ACC112 (cell line): ENCODE measurements at regions not wholly inside any gene's neighbourhood (a gene's known extent, or its start where the extent isn't known, plus 50 kb on each side); places are given as distances from the start of the nearest gene placed in this dataset.

ENCODE experiments used
- H2AFZ ChIP-seq: fragments of 200-600 bp; sonication (generic); one replicate; pipeline ENCODE4 v1.6.0; 2017; ENCODE audit warnings: antibody characterized with exemption, low read length; ENCODE audit not compliant: unreplicated experiment
- H3K27ac ChIP-seq: fragments of 200-600 bp; sonication (generic); 2 replicates; pipeline ENCODE4 v1.5.1; 2014; ENCODE audit warnings: low read depth, mild to moderate bottlenecking, antibody characterized with exemption, low read length, moderate library complexity
- H3K27me3 ChIP-seq: fragments of 200-600 bp; sonication (generic); 2 replicates; pipeline ENCODE4 v1.6.1; 2014; ENCODE audit warnings: mild to moderate bottlenecking, antibody characterized with exemption, low read length, moderate library complexity, mixed read lengths; ENCODE audit not compliant: insufficient read depth
- H3K36me3 ChIP-seq: fragments of 200-600 bp; sonication (generic); 2 replicates; pipeline ENCODE4 v1.6.1; 2016; ENCODE audit warnings: mild to moderate bottlenecking, antibody characterized with exemption, low read length, moderate library complexity, mixed read lengths; ENCODE audit not compliant: insufficient read depth
- H3K4me1 ChIP-seq: fragments of 200-600 bp; sonication (generic); one replicate; pipeline ENCODE4 v1.6.1; 2016; ENCODE audit warnings: low read length, mixed read lengths; ENCODE audit not compliant: insufficient read depth, unreplicated experiment, control insufficient read depth
- H3K4me3 ChIP-seq: fragments of 200-600 bp; sonication (generic); 2 replicates; pipeline ENCODE4 v1.5.1; 2014; ENCODE audit warnings: mild to moderate bottlenecking, low read depth, low read length
- H3K79me2 ChIP-seq: fragments of 200-600 bp; sonication (generic); one replicate; pipeline ENCODE4 v1.6.0; 2016; ENCODE audit warnings: low read length; ENCODE audit not compliant: control insufficient read depth, unreplicated experiment, insufficient read depth

- no peaks in the 10 kb centered on the region for H3K36me3 ChIP-seq
- H3K4me1 ChIP-seq: no peaks in the 10 kb centered on the region
- H3K27ac ChIP-seq: no peak overlapping the region
- no peaks in the 10 kb centered on the region for H3K79me2 ChIP-seq
- no peak overlapping the region for H2AFZ ChIP-seq
- peaks cover 16% of the 10 kb centered on the region; the same call in 1 of the 2 replicates for H3K27me3 ChIP-seq
- H3K4me3 ChIP-seq: no peak overlapping the region
Observed at GRCh38 chr18:40608226-40608625, 1346.8 kb upstream of the PIK3C3 start.

GRCh38 chr18:40607542-40608148 is 1347.4 kb upstream of the PIK3C3 start:
- Histone ChIP-seq H3K4me1 (no peaks in the 10 kb centered on the region), H3K27me3 (peaks cover 16% of the 10 kb centered on the region; the same call in 1 of the 2 replicates), H3K4me3 (no peak overlapping the region), H3K79me2 (no peaks in the 10 kb centered on the region), H3K27ac (no peak overlapping the region), H2AFZ (no peak overlapping the region), H3K36me3 (no peaks in the 10 kb centered on the region)

- no peaks in the 10 kb centered on the region for H3K4me1 ChIP-seq
- no peaks in the 10 kb centered on the region for H3K36me3 ChIP-seq
- no peaks in the 10 kb centered on the region for H3K79me2 ChIP-seq
- H3K4me3 ChIP-seq: no peak overlapping the region
- no peak overlapping the region for H2AFZ ChIP-seq
- H3K27ac ChIP-seq: no peak overlapping the region
- H3K27me3 ChIP-seq: peaks cover 16% of the 10 kb centered on the region; the same call in 1 of the 2 replicates
Observed at GRCh38 chr18:40606996-40607395, 1348.0 kb upstream of the PIK3C3 start.

GRCh38 chr18:40583671-40584070 is 1371.4 kb upstream of the PIK3C3 start:
- Histone ChIP-seq H3K4me3 (no peak overlapping the region), H3K27ac (no peak overlapping the region), H3K27me3 (no peaks in the 10 kb centered on the region), H3K36me3 (no peaks in the 10 kb centered on the region), H3K4me1 (no peaks in the 10 kb centered on the region), H2AFZ (no peak overlapping the region), H3K79me2 (no peaks in the 10 kb centered on the region)

GRCh38 chr18:40582105-40582504 is 1372.9 kb upstream of the PIK3C3 start:
- Histone ChIP-seq H3K4me3 (no peak overlapping the region), H3K79me2 (no peaks in the 10 kb centered on the region), H3K27me3 (no peaks in the 10 kb centered on the region), H3K4me1 (no peaks in the 10 kb centered on the region), H3K36me3 (no peaks in the 10 kb centered on the region), H2AFZ (no peak overlapping the region), H3K27ac (no peak overlapping the region)

GRCh38 chr18:40577981-40578365 is 1377.1 kb upstream of the PIK3C3 start:
- Histone ChIP-seq H3K79me2 (no peaks in the 10 kb centered on the region), H3K27me3 (no peaks in the 10 kb centered on the region), H3K27ac (no peak overlapping the region), H2AFZ (no peak overlapping the region), H3K4me1 (no peaks in the 10 kb centered on the region), H3K36me3 (no peaks in the 10 kb centered on the region), H3K4me3 (no peak overlapping the region)

GRCh38 chr18:40577239-40577980 is 1377.6 kb upstream of the PIK3C3 start:
- H3K27ac ChIP-seq: no peak overlapping the region
- H3K36me3 ChIP-seq: no peaks in the 10 kb centered on the region
- no peak overlapping the region for H3K4me3 ChIP-seq
- H2AFZ ChIP-seq: no peak overlapping the region
- H3K4me1 ChIP-seq: no peaks in the 10 kb centered on the region
- H3K27me3 ChIP-seq: no peaks in the 10 kb centered on the region
- H3K79me2 ChIP-seq: no peaks in the 10 kb centered on the region

- Histone ChIP-seq H2AFZ (no peak overlapping the region), H3K27ac (no peak overlapping the region), H3K4me1 (no peaks in the 10 kb centered on the region), H3K79me2 (no peaks in the 10 kb centered on the region), H3K27me3 (no peaks in the 10 kb centered on the region), H3K4me3 (no peak overlapping the region), H3K36me3 (no peaks in the 10 kb centered on the region)
Observed at GRCh38 chr18:40576507-40577115, 1378.4 kb upstream of the PIK3C3 start.

- H3K4me3 ChIP-seq: no peak overlapping the region
- H3K27me3 ChIP-seq: peaks cover 9% of the 10 kb centered on the region; the same call in 1 of the 2 replicates
Observed at GRCh38 chr18:40570615-40571014, 1384.4 kb upstream of the PIK3C3 start.

GRCh38 chr18:40569605-40570004 is 1385.4 kb upstream of the PIK3C3 start:
- H3K79me2 ChIP-seq: no peaks in the 10 kb centered on the region
- no peaks in the 10 kb centered on the region for H3K36me3 ChIP-seq
- H3K4me1 ChIP-seq: no peaks in the 10 kb centered on the region
- peaks cover 11% of the 10 kb centered on the region for H3K27me3 ChIP-seq
- no peak overlapping the region for H3K27ac ChIP-seq
- no peak overlapping the region for H3K4me3 ChIP-seq
- no peak overlapping the region for H2AFZ ChIP-seq

More at GRCh38 chr18:40570615-40571014, 1384.4 kb upstream of the PIK3C3 start:
- Histone ChIP-seq H2AFZ (no peak overlapping the region), H3K79me2 (no peaks in the 10 kb centered on the region), H3K4me1 (no peaks in the 10 kb centered on the region), H3K36me3 (no peaks in the 10 kb centered on the region), H3K27ac (no peak overlapping the region)

- Histone ChIP-seq H3K4me3 (no peak overlapping the region), H3K79me2 (no peaks in the 10 kb centered on the region), H3K27me3 (peaks cover 15% of the 10 kb centered on the region), H3K36me3 (no peaks in the 10 kb centered on the region), H3K27ac (no peak overlapping the region), H3K4me1 (no peaks in the 10 kb centered on the region), H2AFZ (no peak overlapping the region)
Observed at GRCh38 chr18:40566510-40566844, 1388.6 kb upstream of the PIK3C3 start.
